ENCODE measurements at regions not wholly inside any gene's neighbourhood (a gene's known extent, or its start where the extent isn't known, plus 50 kb on each side); places are given as distances from the start of the nearest gene placed in this dataset.
A peak's percentile ranks its signal among the peaks of the same experiment; 100 is the strongest.

DNA sequence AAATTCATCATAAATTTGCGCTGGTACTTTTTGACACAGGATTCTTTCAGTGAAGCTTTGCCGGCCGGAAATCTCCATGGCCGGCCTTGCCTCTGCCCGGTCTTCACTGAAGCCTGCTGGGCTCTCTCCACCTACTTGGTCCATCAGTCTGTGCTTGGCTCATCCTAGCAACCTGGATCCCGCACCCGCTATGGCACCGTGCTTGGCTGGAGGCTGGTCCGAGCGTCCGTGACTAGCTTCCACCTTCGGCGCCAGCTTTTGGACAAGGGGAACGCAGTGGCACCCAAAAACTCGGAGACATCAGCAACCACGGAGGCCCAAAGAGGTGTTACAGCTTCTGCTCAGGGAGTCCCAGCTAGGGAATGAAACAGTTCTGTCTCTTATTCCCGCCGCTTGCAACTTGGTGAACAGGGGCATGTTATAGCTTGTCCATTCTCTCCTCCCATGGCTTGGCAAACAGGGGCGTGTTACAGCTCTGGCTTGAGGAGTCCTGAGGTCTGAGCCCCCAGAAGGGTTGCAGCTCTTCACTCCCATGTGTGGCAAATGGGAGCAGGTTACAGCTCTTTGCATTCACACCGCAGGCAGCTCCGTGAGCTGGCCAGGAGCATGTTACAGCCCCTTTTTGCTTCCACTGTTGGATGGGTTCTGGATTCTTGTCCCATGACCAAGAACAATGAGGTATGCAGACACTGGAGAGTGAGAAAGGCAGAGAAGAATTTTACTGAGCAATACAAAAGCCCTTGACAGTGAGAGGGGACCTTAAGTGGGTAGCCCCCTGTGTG lies 204.2 kb downstream of the DIPK2A start:
- Histone ChIP-seq H3K36me3 (ENCODE audit: control insufficient read depth, insufficient read depth, low read length, severe bottlenecking) (no peaks in the 10 kb centered on the region), H3K4me3 (ENCODE audit: low read length) (no peak overlapping the region), H3K9ac (ENCODE audit: low read length) (no peak overlapping the region), H3K27me3 (replicated peaks; ENCODE audit: control insufficient read depth, insufficient read depth, low read length) (no peaks in the 10 kb centered on the region), H3K9me3 (ENCODE audit: control insufficient read depth, low read length) (no peaks in the 10 kb centered on the region), H3K4me1 (ENCODE audit: control insufficient read depth, insufficient read depth, low read length) (no peaks in the 10 kb centered on the region)
- no peak for DNase-seq (ENCODE audit: low read depth)

DNA sequence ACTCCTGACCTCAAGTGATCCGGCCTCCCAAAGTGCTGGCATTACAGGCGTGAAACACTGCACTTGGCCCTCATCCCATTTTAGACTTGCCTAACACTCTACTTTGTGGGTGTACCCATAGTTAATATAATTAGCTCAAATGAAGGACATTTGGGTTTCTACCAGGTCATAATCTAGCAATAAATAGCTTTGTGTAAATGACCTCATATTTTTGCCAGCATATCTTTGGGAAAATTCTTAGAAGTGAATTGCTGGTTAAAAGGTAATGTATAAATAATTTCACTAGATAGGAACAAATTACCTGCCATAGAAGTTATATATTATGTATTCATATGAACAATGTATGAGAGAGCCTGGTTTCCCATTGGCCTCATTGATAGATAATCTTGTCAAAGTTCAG lies 206.0 kb downstream of the DIPK2A start:
- Histone ChIP-seq H3K36me3 (ENCODE audit: control insufficient read depth, insufficient read depth, low read length, severe bottlenecking) (no peaks in the 10 kb centered on the region), H3K4me1 (ENCODE audit: control insufficient read depth, insufficient read depth, low read length) (no peaks in the 10 kb centered on the region), H3K27me3 (replicated peaks; ENCODE audit: control insufficient read depth, insufficient read depth, low read length) (no peaks in the 10 kb centered on the region), H3K9me3 (ENCODE audit: control insufficient read depth, low read length) (no peaks in the 10 kb centered on the region), H3K4me3 (ENCODE audit: low read length) (no peak overlapping the region), H3K9ac (ENCODE audit: low read length) (no peak overlapping the region)
- DNase-seq (ENCODE audit: low read depth): no peak

DNA sequence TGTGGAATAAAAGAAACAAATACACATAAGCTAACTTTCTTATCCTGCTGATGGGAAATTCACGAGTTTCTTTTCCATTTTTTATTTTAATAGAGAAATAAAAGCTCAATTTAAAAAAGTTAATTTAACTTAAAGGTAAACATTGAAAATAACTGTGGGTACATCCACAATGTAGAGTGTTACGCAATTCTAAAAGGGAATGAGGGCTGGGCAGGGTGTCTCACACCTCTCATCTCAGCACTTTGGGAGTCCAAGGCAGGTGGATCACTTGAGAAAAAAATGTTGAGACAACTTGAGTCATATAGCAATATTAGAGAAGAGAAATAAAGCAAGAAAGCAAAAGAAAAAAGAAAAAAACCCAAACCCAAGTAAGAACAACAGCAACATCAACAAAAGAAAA lies 207.0 kb downstream of the DIPK2A start:
- Histone ChIP-seq H3K4me1 (ENCODE audit: control insufficient read depth, insufficient read depth, low read length) (no peaks in the 10 kb centered on the region), H3K36me3 (ENCODE audit: control insufficient read depth, insufficient read depth, low read length, severe bottlenecking) (no peaks in the 10 kb centered on the region), H3K9ac (ENCODE audit: low read length) (no peak overlapping the region), H3K27me3 (replicated peaks; ENCODE audit: control insufficient read depth, insufficient read depth, low read length) (no peaks in the 10 kb centered on the region), H3K4me3 (ENCODE audit: low read length) (no peak overlapping the region), H3K9me3 (ENCODE audit: control insufficient read depth, low read length) (no peaks in the 10 kb centered on the region)
- DNase-seq (ENCODE audit: low read depth): no peak

DNA sequence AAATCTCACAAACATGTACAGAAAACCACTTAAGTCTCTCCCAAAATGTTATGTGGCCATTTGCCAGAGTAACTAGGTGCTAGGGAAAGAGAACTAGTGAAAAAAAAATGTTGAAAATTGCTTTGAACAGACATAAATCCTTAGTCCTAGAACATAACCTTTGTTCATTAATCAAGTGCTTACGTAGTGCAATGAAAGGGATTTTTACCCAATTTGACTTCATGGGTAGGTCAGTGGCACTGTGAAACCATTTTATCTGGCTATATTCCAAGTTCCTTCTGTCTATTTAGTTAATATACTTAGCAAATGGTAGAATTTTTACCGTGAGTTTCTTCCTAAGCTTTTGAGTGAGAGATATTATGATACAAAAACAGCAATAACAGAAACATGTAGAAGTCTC lies 209.4 kb downstream of the DIPK2A start:
- no peaks in the 10 kb centered on the region for H3K36me3 ChIP-seq (ENCODE audit: control insufficient read depth, insufficient read depth, low read length, severe bottlenecking)
- H3K4me3 ChIP-seq (ENCODE audit: low read length): no peak overlapping the region
- H3K9ac ChIP-seq (ENCODE audit: low read length): no peak overlapping the region
- peaks cover 3% of the 10 kb centered on the region for H3K9me3 ChIP-seq (ENCODE audit: control insufficient read depth, low read length)
- no peaks in the 10 kb centered on the region for H3K27me3 ChIP-seq (replicated peaks; ENCODE audit: control insufficient read depth, insufficient read depth, low read length)
- no peak for DNase-seq (ENCODE audit: low read depth)
- no peaks in the 10 kb centered on the region for H3K4me1 ChIP-seq (ENCODE audit: control insufficient read depth, insufficient read depth, low read length)

DNA sequence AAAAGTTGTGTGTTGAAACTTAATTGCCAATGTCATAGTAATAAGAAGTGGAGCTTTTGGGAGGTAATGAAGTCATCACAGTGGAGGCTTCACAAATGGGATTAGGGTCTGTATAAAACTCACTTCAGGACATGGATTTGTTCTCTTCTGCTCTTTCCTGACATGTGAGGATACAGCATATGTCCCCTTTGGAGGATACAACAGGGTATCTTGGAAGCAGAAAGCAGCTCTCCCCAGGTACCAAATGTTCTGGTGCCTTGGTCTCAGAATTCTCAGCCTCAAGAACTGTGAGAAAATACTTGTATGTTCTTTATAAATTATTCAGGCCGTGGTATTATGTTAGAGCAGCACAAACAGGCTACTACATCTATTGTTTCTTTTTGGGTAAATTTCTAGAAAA lies 210.9 kb downstream of the DIPK2A start:
- Histone ChIP-seq H3K9me3 (ENCODE audit: control insufficient read depth, low read length) (peaks cover 5% of the 10 kb centered on the region), H3K4me1 (ENCODE audit: control insufficient read depth, insufficient read depth, low read length) (no peaks in the 10 kb centered on the region), H3K9ac (ENCODE audit: low read length) (no peak overlapping the region), H3K27me3 (replicated peaks; ENCODE audit: control insufficient read depth, insufficient read depth, low read length) (no peaks in the 10 kb centered on the region), H3K4me3 (ENCODE audit: low read length) (no peak overlapping the region), H3K36me3 (ENCODE audit: control insufficient read depth, insufficient read depth, low read length, severe bottlenecking) (no peaks in the 10 kb centered on the region)
- DNase-seq (ENCODE audit: low read depth): no peak

DNA sequence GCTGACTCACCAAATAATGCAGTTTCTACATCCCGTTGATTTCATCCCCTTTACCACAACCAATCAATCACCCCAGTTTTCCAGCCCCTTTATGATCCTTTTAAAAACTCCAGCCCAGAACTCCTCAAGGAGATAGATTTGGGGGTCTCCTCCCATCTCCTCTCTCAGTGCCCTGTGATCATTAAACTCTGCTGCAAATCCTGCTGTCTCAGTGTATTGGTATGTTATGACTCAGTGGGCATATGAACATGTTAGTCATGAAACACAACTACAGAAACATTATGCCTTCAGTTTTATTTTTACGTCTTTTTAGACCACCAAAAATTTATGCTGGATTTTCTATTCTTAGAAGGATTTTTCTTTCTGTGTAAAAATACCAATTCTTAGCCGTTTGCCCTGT lies 213.7 kb downstream of the DIPK2A start:
- no peaks in the 10 kb centered on the region for H3K36me3 ChIP-seq (ENCODE audit: control insufficient read depth, insufficient read depth, low read length, severe bottlenecking)
- no peak overlapping the region for H3K9ac ChIP-seq (ENCODE audit: low read length)
- DNase-seq (ENCODE audit: low read depth): no peak
- no peaks in the 10 kb centered on the region for H3K27me3 ChIP-seq (replicated peaks; ENCODE audit: control insufficient read depth, insufficient read depth, low read length)
- no peak overlapping the region for H3K4me3 ChIP-seq (ENCODE audit: low read length)
- peaks cover 5% of the 10 kb centered on the region for H3K9me3 ChIP-seq (ENCODE audit: control insufficient read depth, low read length)
- H3K4me1 ChIP-seq (ENCODE audit: control insufficient read depth, insufficient read depth, low read length): no peaks in the 10 kb centered on the region

DNA sequence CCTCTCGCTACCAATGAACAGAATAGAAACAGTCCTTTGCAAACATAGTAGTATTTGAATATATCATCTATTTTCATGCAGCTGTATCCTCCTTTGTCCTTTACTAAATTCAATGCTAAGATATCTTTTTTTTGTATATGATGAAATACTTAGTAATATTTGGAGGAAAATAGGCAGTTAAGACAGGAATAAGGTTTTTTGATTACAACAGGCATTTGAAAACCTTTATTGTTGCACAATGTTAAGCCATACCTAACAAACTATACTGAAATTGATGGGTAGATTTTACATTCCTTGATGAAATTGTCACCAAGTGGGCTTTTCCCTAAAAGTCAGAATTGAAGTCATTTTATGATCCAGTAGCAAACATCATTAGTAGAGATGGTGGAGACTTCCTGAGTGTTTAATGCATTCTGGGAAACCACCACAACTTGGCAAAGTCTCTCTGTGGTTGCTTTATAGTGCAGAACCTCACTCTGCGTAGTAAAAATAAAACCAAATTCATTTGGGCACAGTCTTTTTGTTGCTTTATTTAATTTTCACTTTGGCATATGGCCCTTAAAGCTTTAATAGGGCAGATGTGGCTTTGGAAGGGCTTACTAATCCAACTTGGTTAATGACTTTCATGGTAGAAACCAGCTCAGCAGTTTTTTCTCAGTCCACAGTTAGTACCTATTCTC lies 216.0 kb downstream of the DIPK2A start:
- DNase-seq (ENCODE audit: low read depth): peak; percentile 48
- Histone ChIP-seq H3K36me3 (ENCODE audit: control insufficient read depth, insufficient read depth, low read length, severe bottlenecking) (no peaks in the 10 kb centered on the region), H3K4me3 (ENCODE audit: low read length) (no peak overlapping the region), H3K9me3 (ENCODE audit: control insufficient read depth, low read length) (peaks cover 8% of the 10 kb centered on the region), H3K9ac (ENCODE audit: low read length) (no peak overlapping the region), H3K4me1 (ENCODE audit: control insufficient read depth, insufficient read depth, low read length) (no peaks in the 10 kb centered on the region), H3K27me3 (replicated peaks; ENCODE audit: control insufficient read depth, insufficient read depth, low read length) (no peaks in the 10 kb centered on the region)

DNA sequence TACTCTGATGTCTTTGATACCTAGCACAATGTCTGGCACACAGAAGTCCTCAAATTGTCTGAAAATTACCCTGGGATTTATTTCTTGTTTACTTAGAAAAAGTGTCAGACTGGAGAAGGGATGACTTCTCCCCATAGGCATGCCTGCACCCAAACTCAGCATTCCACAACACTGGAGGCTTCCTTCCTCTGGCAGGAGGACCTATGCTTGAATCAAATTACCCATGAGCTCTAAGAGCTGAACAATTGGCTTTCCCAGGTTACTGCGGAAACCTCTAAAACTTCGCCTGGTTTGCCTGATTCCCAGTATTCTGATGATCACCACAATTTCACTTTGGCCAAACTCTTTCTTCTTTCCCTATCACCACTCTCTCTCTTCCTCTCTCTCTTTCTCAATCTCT lies 217.4 kb downstream of the DIPK2A start:
- peak; percentile 37 for DNase-seq (ENCODE audit: low read depth)

DNA sequence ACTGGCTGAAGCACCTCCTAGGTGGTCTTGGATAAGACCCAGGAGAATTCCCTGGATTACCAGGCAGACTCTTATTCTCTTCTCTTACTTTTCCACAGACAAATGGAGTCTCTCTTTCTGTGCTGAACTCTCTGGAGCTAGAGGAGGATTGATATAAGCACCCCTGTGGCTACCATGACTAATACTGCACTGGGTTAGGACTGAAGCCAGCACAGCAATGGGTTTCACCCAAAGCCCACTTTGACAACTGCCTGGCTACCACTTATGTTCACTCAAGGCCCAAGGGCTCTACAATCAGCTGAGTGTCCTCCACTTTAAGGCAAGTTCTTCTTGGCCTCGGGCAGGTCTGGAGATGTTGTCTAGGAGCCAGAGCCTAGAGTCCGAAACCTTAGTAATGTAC lies 225.5 kb downstream of the DIPK2A start:
- no peak for DNase-seq (ENCODE audit: low read depth)
- Histone ChIP-seq H3K4me3 (ENCODE audit: low read length) (no peak overlapping the region), H3K36me3 (ENCODE audit: control insufficient read depth, insufficient read depth, low read length, severe bottlenecking) (no peaks in the 10 kb centered on the region), H3K9me3 (ENCODE audit: control insufficient read depth, low read length) (peaks cover 19% of the 10 kb centered on the region), H3K9ac (ENCODE audit: low read length) (no peak overlapping the region), H3K27me3 (replicated peaks; ENCODE audit: control insufficient read depth, insufficient read depth, low read length) (no peaks in the 10 kb centered on the region), H3K4me1 (ENCODE audit: control insufficient read depth, insufficient read depth, low read length) (no peaks in the 10 kb centered on the region)

More for the DNA sequence above, 217.4 kb downstream of the DIPK2A start:
- Histone ChIP-seq H3K9ac (ENCODE audit: low read length) (no peak overlapping the region), H3K4me3 (ENCODE audit: low read length) (no peak overlapping the region), H3K36me3 (ENCODE audit: control insufficient read depth, insufficient read depth, low read length, severe bottlenecking) (no peaks in the 10 kb centered on the region), H3K9me3 (ENCODE audit: control insufficient read depth, low read length) (peaks cover 8% of the 10 kb centered on the region), H3K27me3 (replicated peaks; ENCODE audit: control insufficient read depth, insufficient read depth, low read length) (no peaks in the 10 kb centered on the region), H3K4me1 (ENCODE audit: control insufficient read depth, insufficient read depth, low read length) (no peaks in the 10 kb centered on the region)

DNA sequence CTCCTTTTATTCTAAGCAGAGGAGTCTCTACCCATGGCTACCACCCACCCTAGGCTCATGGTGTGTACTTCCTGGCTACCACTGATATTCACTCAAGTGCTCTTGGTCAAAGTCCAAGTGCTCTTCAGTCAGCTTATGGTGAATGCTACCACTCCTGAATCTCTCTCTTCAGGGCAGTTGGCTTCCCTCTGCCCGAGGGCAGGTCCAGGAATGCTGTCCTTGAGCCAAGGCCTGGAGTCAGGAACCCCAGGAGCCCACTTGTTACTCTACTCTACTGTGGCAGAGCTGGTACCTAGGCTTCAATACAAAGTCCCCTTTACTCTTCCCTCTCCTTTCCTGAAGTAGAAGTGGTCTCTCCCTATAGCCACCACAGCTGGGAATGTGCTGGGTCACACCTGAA lies 226.0 kb downstream of the DIPK2A start:
- H3K36me3 ChIP-seq (ENCODE audit: control insufficient read depth, insufficient read depth, low read length, severe bottlenecking): no peaks in the 10 kb centered on the region
- DNase-seq (ENCODE audit: low read depth): no peak
- no peak overlapping the region for H3K4me3 ChIP-seq (ENCODE audit: low read length)
- no peaks in the 10 kb centered on the region for H3K27me3 ChIP-seq (replicated peaks; ENCODE audit: control insufficient read depth, insufficient read depth, low read length)
- H3K9me3 ChIP-seq (ENCODE audit: control insufficient read depth, low read length): peaks cover 19% of the 10 kb centered on the region
- H3K4me1 ChIP-seq (ENCODE audit: control insufficient read depth, insufficient read depth, low read length): no peaks in the 10 kb centered on the region
- no peak overlapping the region for H3K9ac ChIP-seq (ENCODE audit: low read length)

DNA sequence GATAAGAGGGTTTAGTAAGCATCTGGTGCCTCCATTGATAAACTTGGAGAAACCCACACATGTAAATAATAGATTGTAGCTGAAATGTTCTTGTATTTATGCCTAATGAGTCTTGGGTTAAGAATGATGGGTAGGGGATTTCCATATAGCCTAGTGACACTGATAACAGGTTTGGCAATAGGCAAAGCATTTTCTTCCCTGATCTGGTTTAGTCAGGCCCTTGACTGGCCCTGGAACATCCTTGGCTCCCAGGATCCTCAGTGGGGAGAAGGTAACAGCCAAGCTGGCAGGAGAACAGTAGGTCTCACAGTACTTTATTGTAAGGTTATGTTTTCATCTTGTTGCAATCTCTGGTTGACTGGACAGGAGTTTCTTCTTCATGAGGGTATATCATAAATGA lies 228.4 kb downstream of the DIPK2A start:
- H3K9ac ChIP-seq (ENCODE audit: low read length): no peak overlapping the region
- H3K36me3 ChIP-seq (ENCODE audit: control insufficient read depth, insufficient read depth, low read length, severe bottlenecking): no peaks in the 10 kb centered on the region
- H3K9me3 ChIP-seq (ENCODE audit: control insufficient read depth, low read length): peaks cover 10% of the 10 kb centered on the region
- H3K27me3 ChIP-seq (replicated peaks; ENCODE audit: control insufficient read depth, insufficient read depth, low read length): no peaks in the 10 kb centered on the region
- DNase-seq (ENCODE audit: low read depth): no peak
- H3K4me1 ChIP-seq (ENCODE audit: control insufficient read depth, insufficient read depth, low read length): no peaks in the 10 kb centered on the region
- H3K4me3 ChIP-seq (ENCODE audit: low read length): no peak overlapping the region
